GM18873 (cell line): ENCODE measurements at regions not wholly inside any gene's neighbourhood (a gene's known extent, or its start where the extent isn't known, plus 50 kb on each side); places are given as distances from the start of the nearest gene placed in this dataset.

Experiments used
- ATAC-seq: cut with Tn5 transposase; IDR thresholded peaks from one replicate; pipeline ENCODE4 v1.9.1; 2021; ENCODE audit warnings: mild to moderate bottlenecking, moderate library complexity, moderate number of reproducible peaks; ENCODE audit not compliant: unreplicated experiment, low FRiP score

DNA sequence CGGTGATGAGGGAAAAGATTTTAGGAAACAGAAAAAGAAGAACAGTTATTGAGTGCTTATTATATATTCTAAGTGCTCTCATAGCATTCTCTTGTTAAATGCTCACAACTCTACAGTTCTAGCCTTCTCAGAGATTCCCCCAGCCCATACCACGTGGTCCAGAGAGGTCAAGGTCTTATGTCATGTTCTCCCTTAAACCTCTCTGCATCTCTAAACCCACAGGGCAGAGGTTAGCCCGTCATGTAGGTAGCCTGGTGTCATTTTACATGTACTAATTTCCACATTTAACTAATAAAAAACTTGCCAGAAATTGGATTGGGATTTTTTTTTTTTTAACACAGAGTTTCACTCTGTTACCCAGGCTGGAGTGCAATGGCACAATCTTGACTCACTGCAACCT lies 178.0 kb downstream of the CEMIP2 start:
- no peak for ATAC-seq

GRCh38 chr9:71589612-71590011 lies 178.7 kb downstream of the CEMIP2 start:
- no peak for ATAC-seq

DNA sequence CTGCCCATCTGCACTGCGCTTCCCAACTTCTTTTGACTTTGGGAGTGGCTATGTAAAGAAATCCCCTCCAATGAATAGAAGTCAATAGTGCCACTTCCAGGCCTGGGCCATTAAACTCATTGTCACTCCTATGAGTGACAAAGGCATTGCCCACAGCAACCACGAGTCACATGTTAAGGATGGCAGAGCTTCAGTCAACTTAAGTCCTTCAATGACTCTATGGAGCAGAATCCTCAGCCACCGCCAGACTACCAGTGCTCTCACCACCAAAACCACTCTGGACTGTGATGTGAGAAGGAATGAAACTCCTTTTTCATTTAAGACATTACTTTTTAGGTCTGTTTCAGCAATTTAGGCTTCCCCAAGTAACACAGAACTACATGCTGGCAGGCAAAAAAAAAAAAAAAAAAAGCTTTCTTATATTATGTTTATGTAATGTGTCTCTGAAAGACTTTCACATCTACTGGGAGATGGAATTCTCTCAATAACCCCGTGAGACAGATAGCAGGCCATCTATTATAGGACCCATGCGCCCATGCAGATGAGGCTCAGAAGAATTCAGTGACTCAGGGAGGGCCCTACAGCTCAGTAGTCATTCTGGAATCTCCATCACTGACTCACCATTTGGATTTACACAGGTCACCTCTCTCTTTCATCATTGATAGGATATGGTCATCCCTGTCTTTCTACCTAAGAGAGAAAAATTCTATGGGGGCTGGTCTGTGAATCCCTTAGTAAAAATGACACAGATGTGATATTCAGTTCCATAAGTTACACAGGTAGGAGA lies 180.5 kb downstream of the CEMIP2 start:
- no peak for ATAC-seq

DNA sequence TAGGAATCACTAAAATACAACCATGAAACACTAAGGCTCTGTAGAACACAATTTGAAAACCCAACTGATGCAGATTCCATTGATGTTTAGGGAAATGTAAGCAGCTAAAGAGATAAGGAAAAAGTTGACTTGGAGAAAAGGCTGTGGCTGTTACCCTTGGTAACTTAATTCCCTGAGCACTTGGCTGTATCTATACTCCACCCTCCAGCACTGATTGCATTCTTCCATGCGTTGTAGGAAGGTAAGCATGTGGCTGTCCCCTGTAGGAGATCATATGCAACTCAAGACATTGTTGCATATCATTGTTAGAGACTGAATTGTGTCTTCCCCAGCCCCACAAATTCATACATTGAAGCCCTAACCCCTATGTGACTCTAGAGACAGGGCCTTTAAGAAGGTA lies 184.5 kb downstream of the CEMIP2 start:
- no peak for ATAC-seq

GRCh38 chr9:71582347-71582746 lies 186.0 kb downstream of the CEMIP2 start:
- ATAC-seq = no peak

DNA sequence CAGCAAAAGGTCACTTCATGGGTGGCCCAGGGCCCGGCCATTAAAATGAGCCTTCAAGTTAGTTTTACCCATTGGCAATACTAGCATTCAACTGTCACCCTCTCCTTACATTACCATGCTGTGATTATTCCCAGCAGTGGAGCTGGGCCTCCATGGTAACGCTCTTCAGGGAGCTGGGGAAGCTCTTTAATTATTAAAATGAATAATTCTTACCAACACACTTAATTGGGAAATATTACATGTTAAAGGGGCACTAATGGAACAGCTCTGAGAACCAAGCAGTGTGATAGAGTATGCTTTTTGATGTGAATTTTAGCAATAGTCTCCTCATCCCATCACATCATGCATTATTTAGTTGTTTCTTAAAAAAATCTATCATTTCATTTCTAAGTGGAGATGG lies 187.2 kb downstream of the CEMIP2 start:
- no peak for ATAC-seq

- no peak for ATAC-seq
These were observed 197.1 kb downstream of the CEMIP2 start for GRCh38 chr9:71571186-71571585.

DNA sequence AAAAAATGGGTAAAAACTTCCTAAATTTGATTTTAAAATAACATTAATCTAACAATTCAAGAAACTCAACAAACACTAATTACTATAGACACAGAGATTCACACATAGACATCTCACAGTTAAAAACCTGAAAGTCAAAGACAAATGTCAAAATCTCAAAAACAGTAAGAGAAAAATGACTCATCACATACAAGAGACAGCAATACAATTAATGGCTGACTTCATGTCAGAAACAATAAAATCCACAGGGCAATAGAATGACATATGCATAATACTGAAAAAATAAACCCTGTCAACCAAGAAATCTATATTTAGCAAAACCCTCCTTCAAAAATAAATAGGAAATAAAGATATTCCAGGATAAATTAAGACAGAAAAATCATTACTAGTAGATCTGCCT lies 200.4 kb downstream of the CEMIP2 start:
- ATAC-seq = no peak

GRCh38 chr9:71562140-71562539 lies 206.2 kb downstream of the CEMIP2 start:
- ATAC-seq = no peak

DNA sequence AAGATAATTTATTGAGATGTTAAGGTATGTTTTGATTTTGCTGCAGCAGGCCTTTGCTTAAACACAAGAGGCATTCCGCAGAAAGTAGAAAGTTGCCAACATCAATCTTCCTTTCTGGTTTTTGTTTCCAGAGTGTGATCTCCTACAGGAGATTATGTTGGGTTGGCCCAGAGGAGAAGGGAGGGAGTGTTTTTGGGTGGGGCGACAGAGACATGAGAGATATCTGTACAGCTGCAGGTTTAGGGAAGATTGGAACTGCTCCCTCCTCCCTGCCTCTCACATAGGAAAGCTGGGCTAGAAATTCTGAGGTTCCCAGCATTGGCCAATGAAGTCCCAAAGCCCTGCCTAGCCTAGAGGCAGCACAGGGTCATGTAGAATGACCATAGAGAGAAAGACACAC lies 211.0 kb downstream of the CEMIP2 start:
- ATAC-seq = no peak

GRCh38 chr9:71552480-71552879 lies 215.8 kb downstream of the CEMIP2 start:
- ATAC-seq = no peak

GRCh38 chr9:71549023-71549422 lies 219.3 kb downstream of the CEMIP2 start:
- peak; percentile 77 for ATAC-seq

GRCh38 chr9:71544464-71544863 lies 223.8 kb downstream of the CEMIP2 start:
- ATAC-seq = no peak

- no peak for ATAC-seq
These were observed 226.9 kb downstream of the CEMIP2 start for GRCh38 chr9:71541436-71541835.

DNA sequence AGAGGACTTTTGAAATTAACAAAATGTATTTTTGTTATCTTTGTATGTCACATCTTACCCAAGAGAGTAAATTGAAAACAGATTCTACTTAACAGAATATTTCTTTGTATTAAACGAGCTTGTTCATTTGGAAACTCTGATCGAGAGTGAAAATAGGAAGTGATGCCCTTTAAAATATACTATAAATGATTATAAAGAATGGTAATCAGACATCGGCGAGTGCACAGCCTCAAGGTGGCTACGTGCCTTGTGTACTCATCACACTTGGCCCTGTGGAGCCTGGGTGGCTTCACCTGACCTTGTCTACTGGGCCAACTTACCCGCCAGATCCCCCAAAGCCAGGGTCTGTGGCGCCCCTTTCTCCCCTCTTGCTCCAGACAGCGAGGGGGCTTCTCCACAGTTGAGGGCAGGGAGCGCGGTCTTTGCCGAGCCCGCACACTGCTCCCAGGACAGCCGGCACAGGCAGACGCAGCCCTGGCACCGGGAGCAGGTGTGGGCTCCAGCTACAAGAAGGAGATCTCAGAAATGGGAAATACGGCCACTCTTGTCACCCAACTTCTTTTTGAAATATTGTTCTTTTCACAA lies 243.2 kb downstream of the CEMIP2 start:
- no peak for ATAC-seq

- no peak for ATAC-seq
These were observed 243.8 kb downstream of the CEMIP2 start for GRCh38 chr9:71524516-71524915.

DNA sequence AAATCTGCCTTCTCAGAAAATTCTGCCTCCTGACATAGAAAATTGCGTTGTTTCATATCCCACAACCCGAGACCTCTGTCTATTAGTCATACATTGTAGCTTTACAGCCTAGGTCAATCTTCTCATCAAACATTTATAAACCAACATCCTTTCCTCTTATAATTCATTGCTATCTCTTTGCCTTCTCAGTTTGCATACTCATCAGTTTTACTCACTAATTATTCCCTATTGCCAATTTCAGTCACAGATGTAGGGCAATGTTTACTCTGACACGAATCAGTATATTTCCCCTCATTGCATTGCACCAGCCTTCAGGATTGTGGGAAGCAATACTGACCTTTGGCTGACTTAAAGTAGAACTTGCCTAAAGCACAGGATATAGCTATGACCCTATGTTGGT lies 247.2 kb downstream of the CEMIP2 start:
- ATAC-seq = no peak

- ATAC-seq = no peak
These were observed 249.1 kb downstream of the CEMIP2 start for GRCh38 chr9:71519098-71519696.

DNA sequence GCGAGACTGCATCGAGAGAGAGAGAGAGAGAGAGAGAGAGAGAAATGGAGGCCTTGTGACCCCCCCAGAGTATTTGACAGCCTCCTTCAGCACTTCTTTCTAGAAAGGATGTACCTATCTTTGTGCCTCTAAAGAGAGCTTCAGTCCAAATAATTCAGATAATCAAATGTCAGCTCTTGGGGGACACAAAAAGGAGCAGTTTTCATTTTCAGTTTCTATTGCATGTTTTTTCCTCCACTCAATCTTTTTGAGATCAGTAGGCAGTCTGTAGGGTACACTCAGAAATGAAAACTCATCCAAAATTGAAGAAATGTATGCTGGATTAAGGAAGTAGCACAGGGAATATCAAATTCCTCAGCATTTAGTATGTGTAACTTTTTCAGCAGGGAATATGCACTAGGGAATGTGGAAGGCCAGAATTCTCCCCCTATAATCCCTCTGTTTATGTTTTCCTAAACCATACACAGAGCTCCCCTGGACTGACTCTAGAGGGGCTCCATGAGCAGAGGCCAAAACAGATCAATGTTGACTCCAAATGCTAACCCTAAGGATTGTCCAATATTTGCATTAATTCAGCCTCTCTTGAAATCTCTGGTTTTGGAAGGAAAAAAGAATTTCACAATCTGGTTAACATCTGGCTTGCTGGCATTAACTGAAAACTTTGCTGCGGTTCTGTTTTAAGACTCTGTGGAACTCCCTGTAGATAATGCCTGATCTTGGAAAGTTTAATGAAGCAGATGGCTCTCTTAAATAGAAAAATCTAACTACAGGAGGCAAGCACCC lies 250.1 kb downstream of the CEMIP2 start:
- no peak for ATAC-seq

DNA sequence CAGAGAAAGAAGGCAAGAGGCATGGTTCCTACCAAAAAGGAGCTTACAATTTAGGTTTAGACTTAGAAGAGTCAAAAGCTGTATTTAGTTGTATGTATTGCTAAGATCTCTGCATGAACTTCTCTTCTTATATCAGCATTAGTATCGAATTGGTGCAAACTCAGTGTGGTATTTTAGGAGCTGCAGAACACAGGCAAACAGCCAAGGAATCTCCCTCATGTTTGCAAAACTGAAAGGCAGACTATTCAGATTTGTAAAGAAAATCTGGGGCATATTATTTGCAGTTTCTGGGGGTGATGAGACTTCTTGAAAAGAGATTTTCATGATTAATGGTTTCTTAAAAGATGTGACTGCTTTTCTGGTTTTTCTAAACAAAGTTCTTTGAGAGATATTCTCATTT lies 252.7 kb downstream of the CEMIP2 start:
- ATAC-seq = no peak

DNA sequence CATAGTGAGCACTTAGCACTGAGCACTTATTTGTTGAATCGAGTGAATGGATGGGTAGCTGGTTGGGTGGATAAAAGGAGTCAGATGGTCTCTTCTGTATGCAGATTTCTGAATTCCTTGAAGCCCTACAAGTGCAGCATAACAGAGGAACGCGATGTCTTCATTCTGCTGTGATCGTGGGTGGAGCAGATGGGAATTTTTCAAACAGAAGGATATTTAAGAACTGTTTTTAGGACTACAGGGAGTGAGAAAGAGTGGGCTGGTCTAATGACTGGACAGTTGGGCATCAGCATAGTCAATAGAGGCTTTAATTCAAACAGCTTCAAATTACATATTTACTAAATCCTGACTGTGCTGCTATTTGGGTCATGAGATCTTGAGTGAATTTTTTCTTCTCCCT lies 253.2 kb downstream of the CEMIP2 start:
- no peak for ATAC-seq
